ENCODE measurements at regions not wholly inside any gene's neighbourhood (a gene's known extent, or its start where the extent isn't known, plus 50 kb on each side); places are given as distances from the start of the nearest gene placed in this dataset.

GRCh38 chr2:120456867-120457266 lies 110.9 kb downstream of the INHBB start:
- DNase-seq: no peak
- Histone ChIP-seq H3K36me3 (no peaks in the 10 kb centered on the region), H3K4me1 (no peaks in the 10 kb centered on the region), H3K9me3 (no peaks in the 10 kb centered on the region), H3K27me3 (no peaks in the 10 kb centered on the region), H3K4me3 (no peak overlapping the region), H3K27ac (no peak overlapping the region)
- TF ChIP-seq, protein P1, sequence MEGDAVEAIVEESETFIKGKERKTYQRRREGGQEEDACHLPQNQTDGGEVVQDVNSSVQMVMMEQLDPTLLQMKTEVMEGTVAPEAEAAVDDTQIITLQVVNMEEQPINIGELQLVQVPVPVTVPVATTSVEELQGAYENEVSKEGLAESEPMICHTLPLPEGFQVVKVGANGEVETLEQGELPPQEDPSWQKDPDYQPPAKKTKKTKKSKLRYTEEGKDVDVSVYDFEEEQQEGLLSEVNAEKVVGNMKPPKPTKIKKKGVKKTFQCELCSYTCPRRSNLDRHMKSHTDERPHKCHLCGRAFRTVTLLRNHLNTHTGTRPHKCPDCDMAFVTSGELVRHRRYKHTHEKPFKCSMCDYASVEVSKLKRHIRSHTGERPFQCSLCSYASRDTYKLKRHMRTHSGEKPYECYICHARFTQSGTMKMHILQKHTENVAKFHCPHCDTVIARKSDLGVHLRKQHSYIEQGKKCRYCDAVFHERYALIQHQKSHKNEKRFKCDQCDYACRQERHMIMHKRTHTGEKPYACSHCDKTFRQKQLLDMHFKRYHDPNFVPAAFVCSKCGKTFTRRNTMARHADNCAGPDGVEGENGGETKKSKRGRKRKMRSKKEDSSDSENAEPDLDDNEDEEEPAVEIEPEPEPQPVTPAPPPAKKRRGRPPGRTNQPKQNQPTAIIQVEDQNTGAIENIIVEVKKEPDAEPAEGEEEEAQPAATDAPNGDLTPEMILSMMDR (IDR thresholded peaks at IDR 0.05): no peak
- no peak for TF ChIP-seq POLR2A (IDR thresholded peaks at IDR 0.05)

DNA sequence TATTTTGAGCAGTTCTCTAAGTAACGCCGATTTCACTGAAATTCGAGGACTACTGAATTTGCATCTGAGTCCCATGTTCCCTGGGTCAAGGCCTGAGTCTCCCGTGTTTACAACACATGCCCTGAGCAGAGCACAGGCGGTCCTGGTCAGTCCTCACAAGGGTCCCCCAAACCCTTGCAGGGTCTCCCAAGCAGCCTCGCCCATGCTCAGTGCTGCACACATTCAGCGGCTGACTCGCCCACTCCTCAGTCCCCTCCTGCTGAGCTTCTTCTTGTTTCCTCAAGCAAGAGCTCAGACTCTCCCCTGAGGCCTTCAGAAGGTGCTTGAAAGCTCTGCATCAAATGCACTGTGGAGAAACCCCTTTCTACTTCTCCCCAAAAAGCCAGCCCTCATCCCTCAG lies 114.6 kb downstream of the INHBB start:
- DNase-seq: no peak
- Histone ChIP-seq H3K27ac (no peak overlapping the region), H3K4me1 (no peaks in the 10 kb centered on the region), H3K4me3 (no peak overlapping the region), H3K9me3 (no peaks in the 10 kb centered on the region), H3K36me3 (no peaks in the 10 kb centered on the region), H3K27me3 (no peaks in the 10 kb centered on the region)
- TF ChIP-seq, protein P1 (IDR thresholded peaks at IDR 0.05): no peak
- TF ChIP-seq POLR2A (IDR thresholded peaks at IDR 0.05): no peak

GRCh38 chr2:120461092-120461491 lies 115.2 kb downstream of the INHBB start:
- no peak for DNase-seq
- Histone ChIP-seq H3K27me3 (no peaks in the 10 kb centered on the region), H3K4me3 (no peak overlapping the region), H3K9me3 (no peaks in the 10 kb centered on the region), H3K27ac (no peak overlapping the region), H3K4me1 (no peaks in the 10 kb centered on the region), H3K36me3 (no peaks in the 10 kb centered on the region)
- TF ChIP-seq POLR2A (IDR thresholded peaks at IDR 0.05): no peak
- TF ChIP-seq, protein P1 (IDR thresholded peaks at IDR 0.05): no peak

DNA sequence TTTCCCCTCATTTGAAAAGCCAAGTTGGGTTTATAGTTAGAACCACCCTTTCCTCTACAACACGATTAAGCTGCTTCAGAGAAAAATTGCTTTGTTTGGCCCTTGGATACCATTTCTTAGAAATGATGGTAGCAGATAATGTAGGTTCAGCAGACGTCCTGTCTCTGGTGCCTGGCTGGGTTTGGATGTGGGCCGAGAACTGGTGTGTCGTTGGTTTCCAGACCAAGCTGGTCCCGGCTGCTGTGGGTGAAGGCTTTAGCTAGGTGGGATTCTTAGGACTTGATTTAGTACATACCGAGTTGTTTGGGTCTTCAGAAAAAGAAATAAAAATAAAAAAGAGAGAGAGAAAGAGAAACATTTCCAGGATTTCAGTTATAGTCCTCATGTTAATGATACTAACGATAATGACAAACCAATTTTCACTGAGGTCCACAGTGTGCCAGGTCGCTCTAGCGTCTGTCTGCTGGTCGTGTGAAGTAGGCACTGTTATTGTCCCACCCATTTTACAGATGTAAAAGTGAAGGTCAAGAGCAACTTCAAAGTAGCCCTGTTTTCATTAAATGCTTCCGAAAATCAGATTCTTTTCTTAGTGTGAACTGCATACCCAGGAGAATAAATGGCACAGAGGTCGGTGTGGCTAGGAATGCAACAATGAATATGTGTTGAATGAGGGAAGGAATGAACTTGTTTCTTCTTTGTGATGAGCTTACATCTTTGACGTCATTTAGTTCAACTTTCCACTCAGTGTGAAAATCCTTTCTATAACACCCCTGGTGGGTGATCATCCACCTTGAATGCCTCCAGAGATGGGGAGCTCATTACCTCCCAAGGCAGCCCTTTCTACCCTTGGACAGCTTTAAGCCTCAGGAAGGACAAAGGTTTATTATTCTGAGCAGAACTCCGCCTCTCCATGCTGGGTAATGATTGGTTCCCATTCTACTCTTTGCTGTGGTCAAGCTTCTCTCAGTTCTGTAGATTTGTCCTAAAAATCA lies 115.9 kb downstream of the INHBB start:
- H3K4me3 ChIP-seq: no peak overlapping the region
- H3K4me1 ChIP-seq: no peaks in the 10 kb centered on the region
- no peaks in the 10 kb centered on the region for H3K9me3 ChIP-seq
- H3K36me3 ChIP-seq: no peaks in the 10 kb centered on the region
- no peak for DNase-seq
- no peak overlapping the region for H3K27ac ChIP-seq
- TF ChIP-seq, protein P1 (IDR thresholded peaks at IDR 0.05): no peak
- TF ChIP-seq POLR2A (IDR thresholded peaks at IDR 0.05): no peak
- no peaks in the 10 kb centered on the region for H3K27me3 ChIP-seq

DNA sequence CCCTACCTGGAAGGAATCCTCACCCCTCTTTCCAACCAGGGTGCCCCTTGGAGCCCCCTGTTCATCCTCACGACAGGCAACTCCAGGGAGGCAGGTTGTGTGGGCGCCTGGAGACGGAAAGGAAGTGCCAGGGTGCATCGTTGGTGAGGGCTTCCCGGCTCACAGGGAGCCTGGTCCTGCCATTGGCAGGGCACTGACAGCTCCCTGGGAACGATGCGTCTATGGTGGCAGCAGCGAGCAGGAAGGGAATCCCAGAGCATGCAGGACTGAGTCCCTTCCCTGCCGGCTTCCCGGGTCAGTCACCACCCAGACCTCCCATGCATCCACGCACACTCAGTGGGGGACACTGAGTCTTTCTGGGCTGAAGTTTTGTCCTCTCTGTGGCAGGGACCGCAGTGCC lies 117.6 kb downstream of the INHBB start:
- Histone ChIP-seq H3K27me3 (no peaks in the 10 kb centered on the region), H3K36me3 (no peaks in the 10 kb centered on the region), H3K9me3 (no peaks in the 10 kb centered on the region), H3K4me3 (no peak overlapping the region), H3K27ac (no peak overlapping the region), H3K4me1 (no peaks in the 10 kb centered on the region)
- DNase-seq: peak in 1 of 3 donors; percentile 30
- TF ChIP-seq, protein P1 (IDR thresholded peaks at IDR 0.05): no peak
- no peak for TF ChIP-seq POLR2A (IDR thresholded peaks at IDR 0.05)
